Liver (tissue), 3 donors: ENCODE measurements at regions not wholly inside any gene's neighbourhood (a gene's known extent, or its start where the extent isn't known, plus 50 kb on each side); places are given as distances from the start of the nearest gene placed in this dataset.

ENCODE experiments used
- CTCF ChIP-seq: fragments of 150-350 bp; IDR thresholded peaks from 2 replicates; pipeline ENCODE4 v1.5.1; 2017; ENCODE audit warnings: improper control_type of control experiment, low read depth, low read length; ENCODE audit not compliant: missing input control
- FOXA1 ChIP-seq: IDR thresholded peaks from 2 replicates; pipeline ENCODE4 v1.6.1; 2016; ENCODE audit warnings: antibody characterized with exemption
- GABPA ChIP-seq, 2 donors: IDR thresholded peaks in 1 of 2; conservative IDR thresholded peaks in 1 of 2; 2 replicates each; pipeline ENCODE4 v1.6.1; 2016; ENCODE audit warnings: antibody characterized with exemption in 2 of 2, mild to moderate bottlenecking in 1 of 2, moderate library complexity in 1 of 2
- HNF4A ChIP-seq, 2 donors: conservative IDR thresholded peaks; 2 replicates each; pipeline ENCODE4 v1.6.1; 2016; ENCODE audit warnings: antibody characterized with exemption in 2 of 2, mild to moderate bottlenecking in 2 of 2
- MAX ChIP-seq: IDR thresholded peaks from 2 replicates; pipeline ENCODE4 v1.6.1; 2016; ENCODE audit warnings: antibody characterized with exemption
- REST ChIP-seq: IDR thresholded peaks from 2 replicates; pipeline ENCODE4 v1.6.1; 2016; ENCODE audit warnings: antibody characterized with exemption, mild to moderate bottlenecking
- RXRA ChIP-seq, 2 donors: IDR thresholded peaks; 2 replicates each; pipeline ENCODE4 v1.6.1; 2017 to 2018; ENCODE audit warnings: antibody characterized with exemption in 2 of 2, mild to moderate bottlenecking in 1 of 2
- SP1 ChIP-seq: IDR thresholded peaks from 2 replicates; pipeline ENCODE4 v1.6.1; 2018; ENCODE audit warnings: antibody characterized with exemption, mild to moderate bottlenecking
- TAF1 ChIP-seq: conservative IDR thresholded peaks from 2 replicates; pipeline ENCODE4 v1.6.1; 2016; ENCODE audit warnings: antibody characterized with exemption, mild to moderate bottlenecking
- YY1 ChIP-seq: IDR thresholded peaks from 2 replicates; pipeline ENCODE4 v1.6.1; 2016; ENCODE audit warnings: antibody characterized with exemption, mild to moderate bottlenecking
- ZBTB33 ChIP-seq: IDR thresholded peaks from 2 replicates; pipeline ENCODE4 v1.6.1; 2016; ENCODE audit warnings: antibody characterized with exemption
- donor health status: healthy.
- donor health status: healthy.

GRCh38 chr7:121452389-121452788 is 56.3 kb upstream of the FAM3C start:
- no peak for TF ChIP-seq SP1
- no peak for TF ChIP-seq CTCF
- TF ChIP-seq TAF1, result no peak
- no peak for TF ChIP-seq RXRA (IDR thresholded peaks at IDR 0.05)
- no peak for TF ChIP-seq REST
- no peak for TF ChIP-seq YY1
- no peak for TF ChIP-seq HNF4A (conservative IDR thresholded peaks at IDR 0.05)
- TF ChIP-seq GABPA (IDR thresholded peaks at IDR 0.05 in 1 of 2, conservative IDR thresholded peaks at IDR 0.05 in 1 of 2), result no peak
- no peak for TF ChIP-seq MAX
- no peak for TF ChIP-seq FOXA1
- TF ChIP-seq ZBTB33, result no peak
